ENCODE measurements at regions not wholly inside any gene's neighbourhood (a gene's known extent, or its start where the extent isn't known, plus 50 kb on each side); places are given as distances from the start of the nearest gene placed in this dataset.

DNA sequence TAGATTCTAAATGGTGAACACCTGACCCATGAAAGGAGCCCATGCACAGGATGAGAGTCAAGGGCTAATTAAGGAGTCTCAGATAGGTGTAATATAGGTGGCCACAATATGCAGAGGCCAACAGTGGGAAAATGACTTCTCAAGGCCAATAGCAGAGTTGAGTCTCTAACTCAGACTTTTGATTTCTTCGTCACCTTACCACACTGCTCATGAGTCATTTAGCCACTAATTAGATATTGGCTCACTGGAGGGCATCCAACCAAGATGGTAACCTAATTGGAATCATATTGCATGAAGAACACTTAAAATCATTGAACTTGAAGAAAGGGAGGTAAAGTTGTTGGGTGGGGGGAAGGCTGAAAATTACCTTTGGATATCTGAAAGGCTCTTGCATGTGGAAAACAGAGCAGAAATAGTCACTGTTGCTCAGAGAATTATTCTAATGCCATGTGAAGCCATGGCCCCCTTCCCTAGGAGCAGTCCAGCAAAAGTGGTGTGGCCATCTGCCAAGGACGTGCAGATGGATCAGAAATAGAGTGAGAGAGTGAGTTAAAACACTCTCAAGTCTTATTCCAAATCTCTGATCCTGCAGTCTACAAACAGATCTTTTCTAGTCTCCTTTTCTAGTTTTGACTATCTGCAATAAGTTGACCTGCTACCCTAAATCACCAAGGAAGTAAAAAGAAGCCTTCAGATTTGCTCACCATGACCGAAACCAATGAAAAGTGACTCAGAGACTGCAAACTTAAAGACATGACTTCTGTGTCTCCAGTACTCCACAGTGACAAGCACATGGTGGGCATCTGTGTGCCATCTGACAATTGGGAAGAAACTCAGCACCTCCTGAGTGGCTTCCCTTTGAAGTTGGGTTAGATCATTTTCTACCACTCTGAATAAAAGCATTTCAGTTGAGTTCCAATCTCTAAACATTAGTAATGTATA is 93.9 kb upstream of the C1QTNF7 start:
- TF ChIP-seq, protein P1, sequence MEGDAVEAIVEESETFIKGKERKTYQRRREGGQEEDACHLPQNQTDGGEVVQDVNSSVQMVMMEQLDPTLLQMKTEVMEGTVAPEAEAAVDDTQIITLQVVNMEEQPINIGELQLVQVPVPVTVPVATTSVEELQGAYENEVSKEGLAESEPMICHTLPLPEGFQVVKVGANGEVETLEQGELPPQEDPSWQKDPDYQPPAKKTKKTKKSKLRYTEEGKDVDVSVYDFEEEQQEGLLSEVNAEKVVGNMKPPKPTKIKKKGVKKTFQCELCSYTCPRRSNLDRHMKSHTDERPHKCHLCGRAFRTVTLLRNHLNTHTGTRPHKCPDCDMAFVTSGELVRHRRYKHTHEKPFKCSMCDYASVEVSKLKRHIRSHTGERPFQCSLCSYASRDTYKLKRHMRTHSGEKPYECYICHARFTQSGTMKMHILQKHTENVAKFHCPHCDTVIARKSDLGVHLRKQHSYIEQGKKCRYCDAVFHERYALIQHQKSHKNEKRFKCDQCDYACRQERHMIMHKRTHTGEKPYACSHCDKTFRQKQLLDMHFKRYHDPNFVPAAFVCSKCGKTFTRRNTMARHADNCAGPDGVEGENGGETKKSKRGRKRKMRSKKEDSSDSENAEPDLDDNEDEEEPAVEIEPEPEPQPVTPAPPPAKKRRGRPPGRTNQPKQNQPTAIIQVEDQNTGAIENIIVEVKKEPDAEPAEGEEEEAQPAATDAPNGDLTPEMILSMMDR (conservative IDR thresholded peaks at IDR 0.05), result no peak
- no peak for TF ChIP-seq ZFX (IDR thresholded peaks at IDR 0.05)

Data from C4-2B (cell line).